Smooth muscle cell (in vitro differentiated cells): ENCODE measurements at regions not wholly inside any gene's neighbourhood (a gene's known extent, or its start where the extent isn't known, plus 50 kb on each side); places are given as distances from the start of the nearest gene placed in this dataset.

Experiments used
- DNase-seq: peaks from one replicate; lab custom pipeline; 2025; ENCODE audit not compliant: unreplicated experiment; lab: John Stamatoyannopoulos, UW
- H2AFZ ChIP-seq: fragments of 200-600 bp; sonication (generic); 2 replicates; pipeline ENCODE4 v1.6.0; 2016; ENCODE audit warnings: antibody characterized with exemption, low read depth, mild to moderate bottlenecking
- H3F3A ChIP-seq: fragments of 200-600 bp; sonication (generic); 2 replicates; pipeline ENCODE4 v1.6.0; 2017; ENCODE audit warnings: antibody characterized with exemption, low read depth
- H3K27ac ChIP-seq: fragments of 200-600 bp; sonication (generic); 2 replicates; pipeline ENCODE4 v1.5.1; 2016; ENCODE audit warnings: low read depth, mild to moderate bottlenecking
- H3K27me3 ChIP-seq: fragments of 200-600 bp; sonication (generic); 2 replicates; pipeline ENCODE4 v1.6.1; 2016; ENCODE audit warnings: low read depth, mild to moderate bottlenecking
- H3K36me3 ChIP-seq: fragments of 200-600 bp; sonication (generic); 2 replicates; pipeline ENCODE4 v1.5.1; 2016; ENCODE audit warnings: low read depth
- H3K4me1 ChIP-seq: fragments of 200-600 bp; sonication (generic); 2 replicates; pipeline ENCODE4 v1.5.1; 2016; ENCODE audit warnings: low read depth
- H3K4me2 ChIP-seq: fragments of 200-600 bp; sonication (generic); 2 replicates; pipeline ENCODE4 v1.6.0; 2016; ENCODE audit warnings: mild to moderate bottlenecking
- H3K4me3 ChIP-seq: fragments of 200-600 bp; sonication (generic); 2 replicates; pipeline ENCODE4 v1.5.1; 2016; ENCODE audit warnings: mild to moderate bottlenecking
- H3K79me2 ChIP-seq: fragments of 200-600 bp; sonication (generic); 2 replicates; pipeline ENCODE4 v1.6.0; 2016; ENCODE audit warnings: low read depth, mild to moderate bottlenecking
- H3K9ac ChIP-seq: fragments of 200-600 bp; sonication (generic); 2 replicates; pipeline ENCODE4 v1.6.0; 2016; ENCODE audit warnings: low read depth
- H3K9me3 ChIP-seq: fragments of 200-600 bp; sonication (generic); replicated peaks from 2 replicates; pipeline ENCODE4 v1.5.1; 2016; ENCODE audit warnings: low read depth
- H4K20me1 ChIP-seq: fragments of 200-600 bp; sonication (generic); 2 replicates; pipeline ENCODE4 v1.6.0; 2016; ENCODE audit warnings: low read depth
- CTCF ChIP-seq: fragments of 200-600 bp; sonication (generic); IDR thresholded peaks from 2 replicates; pipeline ENCODE4 v1.5.1; 2017; ENCODE audit warnings: borderline replicate concordance, mild to moderate bottlenecking, antibody characterized with exemption; ENCODE audit not compliant: insufficient read depth, poor library complexity, severe bottlenecking
- WGBS: methylation state at CpG from one replicate; pipeline ENCODE4 v1.1.7; 2016; ENCODE audit warnings: low lambda C conversion rate; 5-methylcytosine and 5-hydroxymethylcytosine counted together

- no peak for DNase-seq
- Histone ChIP-seq H3F3A (no peaks in the 10 kb centered on the region), H3K4me3 (no peak overlapping the region), H3K79me2 (no peaks in the 10 kb centered on the region), H4K20me1 (no peaks in the 10 kb centered on the region), H3K4me1 (no peaks in the 10 kb centered on the region), H3K27ac (no peak overlapping the region), H3K27me3 (no peaks in the 10 kb centered on the region), H3K9ac (no peak overlapping the region), H2AFZ (no peak overlapping the region), H3K36me3 (no peaks in the 10 kb centered on the region), H3K9me3 (no peaks in the 10 kb centered on the region), H3K4me2 (no peak overlapping the region)
- WGBS, result 41% methylated on average over 1 of the region's 1 CpG
- TF ChIP-seq CTCF, result no peak
These were observed 601.0 kb downstream of the TUSC7 start for GRCh38 chr3:117310536-117310935.

GRCh38 chr3:117314441-117315150 lies 605.0 kb downstream of the TUSC7 start:
- no peaks in the 10 kb centered on the region for H3K79me2 ChIP-seq
- H3K27me3 ChIP-seq, result no peaks in the 10 kb centered on the region

GRCh38 chr3:117322866-117323265 lies 613.3 kb downstream of the TUSC7 start:
- no peak overlapping the region for H2AFZ ChIP-seq
- no peak overlapping the region for H3K4me3 ChIP-seq
- no peaks in the 10 kb centered on the region for H3K36me3 ChIP-seq
- H4K20me1 ChIP-seq, result no peaks in the 10 kb centered on the region
- 11% methylated on average over 1 of the region's 1 CpG for WGBS
- no peak overlapping the region for H3K27ac ChIP-seq
- H3K9me3 ChIP-seq, result no peaks in the 10 kb centered on the region
- TF ChIP-seq CTCF, result no peak
- H3K27me3 ChIP-seq, result no peaks in the 10 kb centered on the region
- H3K9ac ChIP-seq, result no peak overlapping the region
- no peaks in the 10 kb centered on the region for H3F3A ChIP-seq
- DNase-seq, result no peak
- no peaks in the 10 kb centered on the region for H3K4me1 ChIP-seq
- H3K79me2 ChIP-seq, result no peaks in the 10 kb centered on the region
- H3K4me2 ChIP-seq, result no peak overlapping the region

More at GRCh38 chr3:117314441-117315150, 605.0 kb downstream of the TUSC7 start:
- Histone ChIP-seq H3K9ac (no peak overlapping the region), H3K9me3 (no peaks in the 10 kb centered on the region), H3K4me2 (no peak overlapping the region), H3K27ac (no peak overlapping the region), H3F3A (no peaks in the 10 kb centered on the region), H3K36me3 (no peaks in the 10 kb centered on the region), H3K4me3 (no peak overlapping the region), H2AFZ (no peak overlapping the region), H4K20me1 (no peaks in the 10 kb centered on the region), H3K4me1 (no peaks in the 10 kb centered on the region)
- 90% methylated on average over 2 of the region's 2 CpGs for WGBS
- TF ChIP-seq CTCF, result no peak
- DNase-seq, result no peak

GRCh38 chr3:117346901-117347300 lies 637.3 kb downstream of the TUSC7 start:
- Histone ChIP-seq H3K4me3 (no peak overlapping the region), H3K9me3 (no peaks in the 10 kb centered on the region)
- no peak for TF ChIP-seq CTCF

More at GRCh38 chr3:117346901-117347300, 637.3 kb downstream of the TUSC7 start:
- DNase-seq, result no peak
- Histone ChIP-seq H3K36me3 (no peaks in the 10 kb centered on the region), H2AFZ (no peak overlapping the region), H3K27ac (no peak overlapping the region), H3K4me1 (no peaks in the 10 kb centered on the region), H4K20me1 (no peaks in the 10 kb centered on the region), H3K9ac (no peak overlapping the region), H3K4me2 (no peak overlapping the region), H3K27me3 (no peaks in the 10 kb centered on the region), H3F3A (no peaks in the 10 kb centered on the region), H3K79me2 (no peaks in the 10 kb centered on the region)
- 95% methylated on average over 3 of the region's 3 CpGs for WGBS
